SK-N-SH (cell line): ENCODE measurements at regions not wholly inside any gene's neighbourhood (a gene's known extent, or its start where the extent isn't known, plus 50 kb on each side); places are given as distances from the start of the nearest gene placed in this dataset.

Experiments
- RAD21 ChIP-seq: IDR thresholded peaks from 2 replicates; pipeline ENCODE4 v1.6.1; 2012; ENCODE audit warnings: mild to moderate bottlenecking, low read length
- RFX5 ChIP-seq: IDR thresholded peaks from 2 replicates; pipeline ENCODE4 v1.6.1; 2012; ENCODE audit warnings: mild to moderate bottlenecking, improper control_type of control experiment, low read length
- TF ChIP-seq, protein P1 (sequence below): fragments of 200-600 bp; sonication (generic); IDR thresholded peaks from 2 replicates; pipeline ENCODE4 v1.6.1; 2017; ENCODE audit warnings: antibody characterized with exemption, mild to moderate bottlenecking, moderate library complexity

DNA sequence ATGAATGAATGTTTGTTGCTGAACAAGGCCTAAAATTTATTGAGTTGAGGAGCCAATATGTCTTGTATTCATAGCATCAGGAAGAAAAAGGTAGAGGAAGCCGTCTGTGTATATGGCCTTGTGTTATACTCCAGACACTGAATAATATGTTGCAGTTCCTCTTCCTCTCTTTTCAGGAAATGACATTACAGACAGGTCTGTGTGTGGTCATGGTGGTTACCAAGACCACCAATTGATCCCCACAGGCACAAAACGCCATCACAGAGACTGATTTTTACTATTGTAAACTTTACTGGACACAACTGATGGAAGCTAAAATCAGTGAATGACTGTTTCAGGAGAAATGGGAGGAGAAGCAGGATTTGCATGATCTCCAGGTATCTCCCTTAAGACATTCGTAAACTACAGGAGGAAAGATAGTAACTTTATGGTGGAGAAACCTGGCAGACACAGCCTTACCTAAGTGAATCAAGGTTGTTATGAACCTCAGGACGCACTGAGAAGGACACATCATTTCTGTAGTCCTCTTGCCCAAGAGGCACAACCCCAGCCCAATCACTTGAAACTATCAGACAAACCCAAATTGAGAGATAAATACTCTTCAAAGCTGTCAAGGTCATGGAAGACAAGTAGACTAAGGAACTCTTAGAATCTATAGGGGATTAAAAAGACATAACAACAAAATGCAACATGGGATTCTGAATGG is 334.1 kb upstream of the RGS6 start:
- TF ChIP-seq RAD21 (no peak), RFX5 (no peak)
- TF ChIP-seq, protein P1, sequence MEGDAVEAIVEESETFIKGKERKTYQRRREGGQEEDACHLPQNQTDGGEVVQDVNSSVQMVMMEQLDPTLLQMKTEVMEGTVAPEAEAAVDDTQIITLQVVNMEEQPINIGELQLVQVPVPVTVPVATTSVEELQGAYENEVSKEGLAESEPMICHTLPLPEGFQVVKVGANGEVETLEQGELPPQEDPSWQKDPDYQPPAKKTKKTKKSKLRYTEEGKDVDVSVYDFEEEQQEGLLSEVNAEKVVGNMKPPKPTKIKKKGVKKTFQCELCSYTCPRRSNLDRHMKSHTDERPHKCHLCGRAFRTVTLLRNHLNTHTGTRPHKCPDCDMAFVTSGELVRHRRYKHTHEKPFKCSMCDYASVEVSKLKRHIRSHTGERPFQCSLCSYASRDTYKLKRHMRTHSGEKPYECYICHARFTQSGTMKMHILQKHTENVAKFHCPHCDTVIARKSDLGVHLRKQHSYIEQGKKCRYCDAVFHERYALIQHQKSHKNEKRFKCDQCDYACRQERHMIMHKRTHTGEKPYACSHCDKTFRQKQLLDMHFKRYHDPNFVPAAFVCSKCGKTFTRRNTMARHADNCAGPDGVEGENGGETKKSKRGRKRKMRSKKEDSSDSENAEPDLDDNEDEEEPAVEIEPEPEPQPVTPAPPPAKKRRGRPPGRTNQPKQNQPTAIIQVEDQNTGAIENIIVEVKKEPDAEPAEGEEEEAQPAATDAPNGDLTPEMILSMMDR = no peak
